GM18505 (cell line): ENCODE measurements at regions not wholly inside any gene's neighbourhood (a gene's known extent, or its start where the extent isn't known, plus 50 kb on each side); places are given as distances from the start of the nearest gene placed in this dataset.

Experiments used
- ATAC-seq: cut with Tn5 transposase; IDR thresholded peaks from one replicate; pipeline ENCODE4 v1.9.1; 2021; ENCODE audit not compliant: unreplicated experiment
- POLR2A ChIP-seq: IDR thresholded peaks from 4 replicates; pipeline ENCODE4 v1.6.1; 2011; ENCODE audit warnings: borderline replicate concordance; ENCODE audit not compliant: insufficient read depth, insufficient read length; ENCODE audit errors: extremely low read depth

DNA sequence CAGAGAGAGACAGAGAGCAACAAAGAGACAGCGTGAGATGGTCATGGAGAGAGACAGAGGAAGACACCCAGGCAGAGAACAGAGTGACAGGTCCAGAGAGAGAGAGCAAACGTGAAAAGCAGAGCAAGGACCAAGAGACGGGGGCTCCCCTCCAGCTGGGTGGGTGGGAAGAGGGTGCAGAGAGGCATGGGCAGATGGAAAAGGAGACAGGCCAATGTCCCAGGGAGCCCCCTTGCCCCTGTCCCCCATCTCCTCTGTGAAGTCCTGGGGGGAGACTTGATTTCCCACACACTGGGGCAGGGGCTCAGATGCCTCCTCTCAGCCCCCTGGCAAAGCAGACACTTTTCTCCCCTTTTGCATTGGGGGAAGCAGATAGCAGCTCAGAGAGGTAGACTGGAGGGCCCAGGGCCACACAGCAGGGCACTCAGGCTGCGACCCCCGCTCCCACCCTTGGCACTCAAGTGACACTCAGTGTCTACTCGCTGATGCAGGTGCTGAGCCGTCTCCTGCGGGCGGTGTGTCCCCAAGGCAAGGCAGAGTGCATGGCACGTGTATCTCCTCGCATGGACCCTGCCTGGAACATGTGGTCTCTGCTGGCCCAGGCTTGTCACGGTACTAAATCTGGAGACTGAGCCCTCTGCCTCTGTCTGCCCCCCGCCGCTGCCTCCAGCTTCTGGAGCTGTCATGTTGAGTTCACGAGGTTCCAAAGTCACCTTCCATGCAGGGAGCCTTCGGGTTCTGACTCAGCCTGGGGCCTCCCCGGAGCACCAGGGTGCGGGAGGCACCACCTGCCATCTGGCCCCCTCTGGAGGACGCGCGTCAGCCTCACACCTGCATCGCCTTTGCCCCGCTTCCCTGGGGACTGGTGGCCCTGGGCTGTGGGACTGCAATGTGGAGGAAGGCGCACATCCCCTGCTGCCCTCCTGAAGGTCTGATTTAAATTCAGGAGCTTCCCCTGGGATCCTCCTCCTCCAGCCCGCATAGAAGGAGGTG is 215.9 kb upstream of the GSE1 start:
- no peak for ATAC-seq
- no peak for TF ChIP-seq POLR2A

GRCh38 chr16:85398050-85398451 is 215.1 kb upstream of the GSE1 start:
- no peak for TF ChIP-seq POLR2A
- ATAC-seq, result no peak

DNA sequence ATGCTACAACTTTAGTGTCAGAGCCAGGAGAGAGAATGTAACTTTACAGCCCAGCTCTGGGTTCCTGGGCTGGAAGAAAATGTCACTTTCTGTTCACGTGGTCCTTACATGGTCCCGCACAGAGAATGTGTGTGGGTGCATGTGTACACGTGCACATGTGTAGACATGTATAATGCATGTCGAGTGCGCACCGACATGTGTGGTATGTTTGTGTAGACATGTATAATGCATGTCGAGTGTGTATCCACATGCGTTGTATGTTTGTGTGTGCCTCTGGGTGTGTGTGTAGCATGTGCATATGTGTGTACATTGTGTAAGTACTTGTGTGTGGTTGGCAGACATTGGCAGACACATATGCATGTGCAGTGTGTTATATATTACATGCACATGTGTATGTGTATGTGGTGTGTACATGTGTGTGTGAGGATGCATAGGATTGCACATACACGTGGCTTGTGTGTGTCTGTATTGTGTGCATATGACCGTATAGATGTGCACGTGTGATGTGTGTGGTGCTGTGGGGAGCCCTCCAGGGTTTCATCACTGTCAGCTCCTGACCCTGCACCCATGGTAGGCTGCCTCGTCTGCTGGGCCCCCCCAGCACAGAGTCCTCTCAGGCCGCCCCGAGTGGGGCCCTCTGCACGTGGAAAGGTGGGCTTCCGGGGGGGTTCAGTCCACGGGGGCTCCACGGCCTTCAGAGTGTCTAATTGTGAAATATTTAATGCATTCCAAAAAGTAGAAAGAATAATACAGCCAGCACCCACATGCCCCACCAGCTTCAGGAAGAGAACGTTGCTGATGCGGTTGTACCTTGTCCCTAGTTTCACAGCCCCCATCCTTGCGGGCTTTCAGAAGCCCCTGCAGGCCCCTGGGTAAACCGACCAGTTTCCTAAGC is 214.2 kb upstream of the GSE1 start:
- TF ChIP-seq POLR2A, result no peak
- ATAC-seq, result no peak

- TF ChIP-seq POLR2A, result no peak
These were observed 213.4 kb upstream of the GSE1 start for GRCh38 chr16:85399583-85400284.

GRCh38 chr16:85400305-85401205 is 212.6 kb upstream of the GSE1 start:
- no peak for ATAC-seq
- no peak for TF ChIP-seq POLR2A

More at GRCh38 chr16:85399583-85400284, 213.4 kb upstream of the GSE1 start:
- ATAC-seq, result no peak

- ATAC-seq, result no peak
- TF ChIP-seq POLR2A, result no peak
These were observed 211.7 kb upstream of the GSE1 start for GRCh38 chr16:85401370-85401916.

- no peak for ATAC-seq
- TF ChIP-seq POLR2A, result no peak
These were observed 211.0 kb upstream of the GSE1 start for GRCh38 chr16:85401917-85402766.

- ATAC-seq, result no peak
- TF ChIP-seq POLR2A, result no peak
These were observed 210.0 kb upstream of the GSE1 start for GRCh38 chr16:85402910-85403692.

GRCh38 chr16:85403693-85404092 is 209.4 kb upstream of the GSE1 start:
- no peak for TF ChIP-seq POLR2A
- ATAC-seq, result no peak

- TF ChIP-seq POLR2A, result no peak
- no peak for ATAC-seq
These were observed 200.1 kb upstream of the GSE1 start for GRCh38 chr16:85412911-85413520.
